ENCODE measurements at regions not wholly inside any gene's neighbourhood (a gene's known extent, or its start where the extent isn't known, plus 50 kb on each side); places are given as distances from the start of the nearest gene placed in this dataset.

- TF ChIP-seq, protein P1, sequence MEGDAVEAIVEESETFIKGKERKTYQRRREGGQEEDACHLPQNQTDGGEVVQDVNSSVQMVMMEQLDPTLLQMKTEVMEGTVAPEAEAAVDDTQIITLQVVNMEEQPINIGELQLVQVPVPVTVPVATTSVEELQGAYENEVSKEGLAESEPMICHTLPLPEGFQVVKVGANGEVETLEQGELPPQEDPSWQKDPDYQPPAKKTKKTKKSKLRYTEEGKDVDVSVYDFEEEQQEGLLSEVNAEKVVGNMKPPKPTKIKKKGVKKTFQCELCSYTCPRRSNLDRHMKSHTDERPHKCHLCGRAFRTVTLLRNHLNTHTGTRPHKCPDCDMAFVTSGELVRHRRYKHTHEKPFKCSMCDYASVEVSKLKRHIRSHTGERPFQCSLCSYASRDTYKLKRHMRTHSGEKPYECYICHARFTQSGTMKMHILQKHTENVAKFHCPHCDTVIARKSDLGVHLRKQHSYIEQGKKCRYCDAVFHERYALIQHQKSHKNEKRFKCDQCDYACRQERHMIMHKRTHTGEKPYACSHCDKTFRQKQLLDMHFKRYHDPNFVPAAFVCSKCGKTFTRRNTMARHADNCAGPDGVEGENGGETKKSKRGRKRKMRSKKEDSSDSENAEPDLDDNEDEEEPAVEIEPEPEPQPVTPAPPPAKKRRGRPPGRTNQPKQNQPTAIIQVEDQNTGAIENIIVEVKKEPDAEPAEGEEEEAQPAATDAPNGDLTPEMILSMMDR (conservative IDR thresholded peaks at IDR 0.05 in 1 of 2, IDR thresholded peaks at IDR 0.05 in 1 of 2; ENCODE audit: low read depth in 1 of 2, low read length in 2 of 2) = no peak
- no peak for TF ChIP-seq EZH2 (IDR thresholded peaks at IDR 0.05; ENCODE audit: low read length, missing control alignments)
Measured at GRCh38 chr9:83167126-83167525, 104.2 kb upstream of the RASEF start.

All from fibroblast of lung (primary cell).